CD4-positive, alpha-beta T cell (primary cell): ENCODE measurements at regions not wholly inside any gene's neighbourhood (a gene's known extent, or its start where the extent isn't known, plus 50 kb on each side); places are given as distances from the start of the nearest gene placed in this dataset.

ENCODE experiments used
- ATAC-seq: fragments of 200-7000 bp; cut with Tn5 transposase; one replicate; pipeline ENCODE4 v1.10.0; 2022; ENCODE audit warnings: mild to moderate bottlenecking; ENCODE audit not compliant: poor library complexity
- CTCF ChIA-PET: fragments of 350-600 bp; sonication (Branson Sonifier 250); formaldehyde crosslinking; loops from one replicate; lab custom pipeline; 2021; ENCODE audit warnings: antibody characterized with exemption, inconsistent platforms; lab: Charles Lee
- POLR2A ChIA-PET: fragments of 350-600 bp; sonication (Branson Sonifier 250); formaldehyde crosslinking; loops from one replicate; lab custom pipeline; 2021; ENCODE audit warnings: antibody characterized with exemption, inconsistent platforms; lab: Charles Lee
- DNase-seq, 14 experiments: peaks; one replicate each; pipeline ENCODE4 v3.0.0-alpha.2; 2013 to 2020; ENCODE audit warnings: mixed read lengths in 2 of 14
- H3K27ac ChIP-seq, 2 donors: one replicate each; pipeline versions ENCODE4 v1.5.1 to v1.7.0; 2013; ENCODE audit warnings: low read length in 2 of 2, low read depth in 1 of 2, mild to moderate bottlenecking in 1 of 2
- H3K27me3 ChIP-seq, 2 experiments: 1 replicate in 1 of 2; 2 replicates in 1 of 2; pipeline versions ENCODE4 v1.6.1 to v1.7.0; 2013; ENCODE audit warnings: low read length in 2 of 2, control low read depth in 1 of 2, mild to moderate bottlenecking in 1 of 2, moderate library complexity in 1 of 2; ENCODE audit not compliant: insufficient read depth in 2 of 2, control insufficient read depth in 1 of 2
- H3K36me3 ChIP-seq: one replicate; pipeline ENCODE4 v1.6.1; 2013; ENCODE audit warnings: low read length, control low read depth; ENCODE audit not compliant: insufficient read depth
- H3K4me1 ChIP-seq: one replicate; pipeline ENCODE4 v1.6.1; 2013; ENCODE audit warnings: low read length, control low read depth; ENCODE audit not compliant: insufficient read depth
- H3K4me3 ChIP-seq: one replicate; pipeline ENCODE4 v1.5.1; 2013; ENCODE audit warnings: mild to moderate bottlenecking, low read length, moderate library complexity
- H3K9me3 ChIP-seq, 2 experiments: 1 replicate in 1 of 2; 2 replicates in 1 of 2; pipeline versions ENCODE4 v1.6.1 to v1.7.0; 2013; ENCODE audit warnings: low read length in 2 of 2, mild to moderate bottlenecking in 2 of 2, control low read depth in 1 of 2, moderate library complexity in 1 of 2; ENCODE audit not compliant: control insufficient read depth in 1 of 2, insufficient read depth in 1 of 2
- H3K27ac Mint-ChIP-seq: one replicate; pipeline ENCODE4 v1.8.0; 2020; ENCODE audit warnings: mixed read lengths
- H3K27me3 Mint-ChIP-seq: one replicate; pipeline ENCODE4 v1.8.0; 2021; ENCODE audit warnings: mixed read lengths
- H3K36me3 Mint-ChIP-seq: one replicate; pipeline ENCODE4 v1.8.0; 2021; ENCODE audit warnings: low read depth, mixed read lengths
- H3K4me1 Mint-ChIP-seq: one replicate; pipeline ENCODE4 v1.8.0; 2021; ENCODE audit warnings: low read depth, mixed read lengths
- H3K4me3 Mint-ChIP-seq: one replicate; pipeline ENCODE4 v1.8.0; 2020; ENCODE audit warnings: mild to moderate bottlenecking, mixed read lengths
- H3K9me3 Mint-ChIP-seq: one replicate; pipeline ENCODE4 v1.8.0; 2020; ENCODE audit warnings: mixed read lengths
- CTCF ChIP-seq: fragments of 200-600 bp; IDR thresholded peaks from one replicate; pipeline ENCODE4 v1.8.0; 2022; ENCODE audit warnings: antibody characterized with exemption, mild to moderate bottlenecking
- intact Hi-C, 2 experiments: fragments of 100-400 bp; cut with DNase I in 1 of 2; cut with micrococcal nuclease in 1 of 2; formaldehyde crosslinking; loops; one replicate each; pipeline versions ENCODE4 v1.15.1 to v1.9.0; 2023 to 2025; cut with DNase I, micrococcal nuclease

GRCh38 chr10:125363791-125364190 is 203.4 kb upstream of the CTBP2 start:
- TF ChIP-seq CTCF = no peak
- Mint-ChIP-seq H3K27ac (no peak overlapping the region), H3K27me3 (peaks cover 8% of the 10 kb centered on the region), H3K36me3 (no peaks in the 10 kb centered on the region), H3K4me1 (no peaks in the 10 kb centered on the region), H3K4me3 (no peak overlapping the region), H3K9me3 (peaks cover 5% of the 10 kb centered on the region)
- Histone ChIP-seq H3K27me3 (no peaks in the 10 kb centered on the region), H3K27ac (no peak overlapping the region), H3K4me1 (no peaks in the 10 kb centered on the region), H3K4me3 (no peak overlapping the region), H3K9me3 (no peaks in the 10 kb centered on the region), H3K36me3 (no peaks in the 10 kb centered on the region)
- ATAC-seq (no peak), DNase-seq (no peak)
- POLR2A ChIA-PET = no interaction called here
- intact Hi-C loops = no loop called here
- CTCF ChIA-PET = no interaction called here

GRCh38 chr10:125362950-125363349 is 202.6 kb upstream of the CTBP2 start:
- ChIA-PET CTCF (no interaction called here), POLR2A (no interaction called here)
- Mint-ChIP-seq H3K4me3 (no peak overlapping the region), H3K4me1 (no peaks in the 10 kb centered on the region), H3K9me3 (peaks cover 7% of the 10 kb centered on the region), H3K27ac (no peak overlapping the region), H3K36me3 (no peaks in the 10 kb centered on the region), H3K27me3 (peaks cover 10% of the 10 kb centered on the region)
- DNase-seq = no peak
- no peaks in the 10 kb centered on the region for H3K4me1 ChIP-seq
- peaks cover 0 to 6% of the 10 kb centered on the region in 2 experiments for H3K9me3 ChIP-seq
- no peak overlapping the region for H3K4me3 ChIP-seq
- no peak for ATAC-seq
- H3K27ac ChIP-seq = no peak overlapping the region
- no peaks in the 10 kb centered on the region for H3K36me3 ChIP-seq
- TF ChIP-seq CTCF = no peak
- intact Hi-C loops = no loop called here
- H3K27me3 ChIP-seq = no peaks in the 10 kb centered on the region

DNA sequence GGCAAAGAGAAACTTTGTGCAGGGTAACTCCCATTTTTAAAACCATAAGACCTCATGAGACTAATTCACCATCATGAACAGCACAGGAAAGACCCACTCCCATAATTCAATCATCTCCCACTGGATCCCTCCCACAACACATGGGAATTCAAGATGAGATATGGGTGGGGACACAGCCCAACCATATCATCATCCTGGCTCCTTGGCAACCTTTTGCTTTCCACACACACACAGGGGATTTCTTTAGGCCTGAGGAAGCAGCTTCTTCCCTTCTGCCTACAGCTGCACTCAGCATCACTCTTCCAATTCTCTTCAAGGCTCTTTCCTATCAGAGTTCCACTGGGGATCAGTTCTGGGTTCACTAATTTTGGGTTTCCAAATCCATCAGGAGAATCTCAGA is 199.0 kb upstream of the CTBP2 start:
- ChIA-PET CTCF (no interaction called here), POLR2A (no interaction called here)
- no peak for TF ChIP-seq CTCF
- peaks cover 0 to 20% of the 10 kb centered on the region in 2 experiments for H3K9me3 ChIP-seq
- intact Hi-C loops = no loop called here
- H3K27ac Mint-ChIP-seq = no peak overlapping the region
- H3K27me3 Mint-ChIP-seq = peaks cover 10% of the 10 kb centered on the region
- H3K27me3 ChIP-seq = peaks cover 0 to 2% of the 10 kb centered on the region in 2 experiments
- no peaks in the 10 kb centered on the region for H3K36me3 Mint-ChIP-seq
- H3K9me3 Mint-ChIP-seq = peaks cover 7% of the 10 kb centered on the region
- no peaks in the 10 kb centered on the region for H3K36me3 ChIP-seq
- ATAC-seq (no peak), DNase-seq (no peak)
- no peak overlapping the region for H3K27ac ChIP-seq
- H3K4me3 ChIP-seq = no peak overlapping the region
- no peak overlapping the region for H3K4me3 Mint-ChIP-seq
- H3K4me1 Mint-ChIP-seq = no peaks in the 10 kb centered on the region
- H3K4me1 ChIP-seq = no peaks in the 10 kb centered on the region
